Sigmoid colon (tissue), 6 donors: ENCODE measurements at regions not wholly inside any gene's neighbourhood (a gene's known extent, or its start where the extent isn't known, plus 50 kb on each side); places are given as distances from the start of the nearest gene placed in this dataset.

ENCODE experiments used
- DNase-seq: peaks from one replicate; pipeline ENCODE4 v3.0.0-alpha.2; 2019
- H3K27ac ChIP-seq, 4 donors: fragments of 200-600 bp; sonication (generic); one replicate each; pipeline ENCODE4 v1.5.1; 2016 to 2019; ENCODE audit warnings: mild to moderate bottlenecking in 1 of 4
- H3K27me3 ChIP-seq, 3 donors: fragments of 200-600 bp; sonication (generic); one replicate each; pipeline ENCODE4 v1.5.1; 2019; ENCODE audit warnings: mild to moderate bottlenecking in 1 of 3
- H3K36me3 ChIP-seq, 4 donors: fragments of 200-600 bp; sonication (generic); one replicate each; pipeline ENCODE4 v1.5.1; 2016 to 2019
- H3K4me1 ChIP-seq, 4 donors: fragments of 200-600 bp; sonication (generic); one replicate each; pipeline ENCODE4 v1.5.1; 2017 to 2019
- H3K4me3 ChIP-seq, 4 donors: fragments of 200-600 bp; sonication (generic); one replicate each; pipeline ENCODE4 v1.5.1; 2017 to 2019; ENCODE audit warnings: mild to moderate bottlenecking in 2 of 4, moderate library complexity in 1 of 4
- H3K9me3 ChIP-seq, 4 donors: fragments of 200-600 bp in 3 of 4; sonication (generic) in 3 of 4; one replicate each; pipeline versions ENCODE4 v1.5.1 to v1.6.1; 2013 to 2019
- CTCF ChIP-seq, 4 experiments: fragments of 450-650 bp in 3 of 4; fragments of 200-600 bp in 1 of 4; IDR thresholded peaks; one replicate each; pipeline ENCODE4 v1.5.1; 2016 to 2019; ENCODE audit warnings: antibody characterized with exemption in 4 of 4, mild to moderate bottlenecking in 3 of 4, moderate library complexity in 2 of 4
- EP300 ChIP-seq, 4 donors: sonication (generic); formaldehyde crosslinking; IDR thresholded peaks; one replicate each; pipeline ENCODE4 v1.6.1; 2017; ENCODE audit warnings: antibody characterized with exemption in 4 of 4
- POLR2A ChIP-seq, 2 donors: fragments of 450-650 bp; IDR thresholded peaks; one replicate each; pipeline ENCODE4 v1.6.1; 2016; ENCODE audit warnings: antibody characterized with exemption in 2 of 2, mild to moderate bottlenecking in 2 of 2, moderate library complexity in 2 of 2
- POLR2AphosphoS5 ChIP-seq, 4 donors: sonication (generic); formaldehyde crosslinking; IDR thresholded peaks; one replicate each; pipeline ENCODE4 v1.6.1; 2017; ENCODE audit warnings: antibody characterized with exemption in 4 of 4
- WGBS, 2 donors: extraction: QIAGEN DNeasy Blood & Tissue Kit; methylation state at CpG; one replicate each; pipeline ENCODE4 v1.1.7; 2013; 5-methylcytosine and 5-hydroxymethylcytosine counted together
- intact Hi-C: fragments of 100-400 bp; cut with DNase I; formaldehyde crosslinking; loops from one replicate; pipeline ENCODE4 v1.15.1; 2023
- donor health status: healthy with polysubstance abuse.
- donor health status: healthy.

- Histone ChIP-seq H3K36me3 (no peaks in the 10 kb centered on the region), H3K27me3 (no peaks in the 10 kb centered on the region), H3K4me1 (no peaks in the 10 kb centered on the region), H3K4me3 (no peak overlapping the region), H3K27ac (no peak overlapping the region), H3K9me3 (no peaks in the 10 kb centered on the region)
- no peak for TF ChIP-seq POLR2AphosphoS5 (IDR thresholded peaks at IDR 0.05)
- TF ChIP-seq CTCF (IDR thresholded peaks at IDR 0.05) = no peak
- TF ChIP-seq EP300 (IDR thresholded peaks at IDR 0.05) = no peak
- no peak for TF ChIP-seq POLR2A (IDR thresholded peaks at IDR 0.05)
- WGBS, 2 donors = 36 to 66% methylated on average over 9 of the region's 9 CpGs
- intact Hi-C loops = no loop called here
- DNase-seq = no peak
These were observed 115.2 kb upstream of the CXCL14 start for GRCh38 chr5:135694012-135694411.

GRCh38 chr5:135693371-135693955 is 114.7 kb upstream of the CXCL14 start:
- intact Hi-C loops = no loop called here
- WGBS, 2 donors = 95% methylated on average over 8 of the region's 8 CpGs
- DNase-seq = no peak

GRCh38 chr5:135691044-135691443 is 112.3 kb upstream of the CXCL14 start:
- WGBS, 2 donors = 35 to 63% methylated on average over 6 of the region's 6 CpGs
- Histone ChIP-seq H3K36me3 (no peaks in the 10 kb centered on the region), H3K9me3 (no peaks in the 10 kb centered on the region), H3K4me1 (no peaks in the 10 kb centered on the region), H3K4me3 (no peak overlapping the region), H3K27me3 (no peaks in the 10 kb centered on the region), H3K27ac (no peak overlapping the region)
- DNase-seq = no peak
- intact Hi-C loops = no loop called here
- TF ChIP-seq CTCF (IDR thresholded peaks at IDR 0.05) = no peak

More at GRCh38 chr5:135693371-135693955, 114.7 kb upstream of the CXCL14 start:
- no peaks in the 10 kb centered on the region for H3K9me3 ChIP-seq
- H3K36me3 ChIP-seq = no peaks in the 10 kb centered on the region
- no peaks in the 10 kb centered on the region for H3K27me3 ChIP-seq
- H3K4me3 ChIP-seq = no peak overlapping the region
- no peak overlapping the region for H3K27ac ChIP-seq
- TF ChIP-seq EP300 (IDR thresholded peaks at IDR 0.05) = no peak
- H3K4me1 ChIP-seq = no peaks in the 10 kb centered on the region

GRCh38 chr5:135690466-135690865 is 111.7 kb upstream of the CXCL14 start:
- no peak overlapping the region for H3K4me3 ChIP-seq
- DNase-seq = no peak
- 89 to 91% methylated on average over 2 of the region's 2 CpGs for WGBS, 2 donors
- H3K27me3 ChIP-seq = no peaks in the 10 kb centered on the region
- H3K27ac ChIP-seq = no peak overlapping the region
- H3K9me3 ChIP-seq = no peaks in the 10 kb centered on the region
- H3K36me3 ChIP-seq = no peaks in the 10 kb centered on the region
- no peaks in the 10 kb centered on the region for H3K4me1 ChIP-seq
- intact Hi-C loops = no loop called here
- no peak for TF ChIP-seq POLR2AphosphoS5 (IDR thresholded peaks at IDR 0.05)
- TF ChIP-seq CTCF (IDR thresholded peaks at IDR 0.05) = no peak
- no peak for TF ChIP-seq POLR2A (IDR thresholded peaks at IDR 0.05)
- no peak for TF ChIP-seq EP300 (IDR thresholded peaks at IDR 0.05)

- WGBS, 2 donors = 75 to 89% methylated on average over 4 of the region's 4 CpGs
- intact Hi-C loops = no loop called here
- Histone ChIP-seq H3K27me3 (no peaks in the 10 kb centered on the region), H3K9me3 (no peaks in the 10 kb centered on the region), H3K4me1 (no peaks in the 10 kb centered on the region), H3K27ac (no peak overlapping the region), H3K36me3 (no peaks in the 10 kb centered on the region), H3K4me3 (no peak overlapping the region)
- no peak for DNase-seq
- no peak for TF ChIP-seq POLR2AphosphoS5 (IDR thresholded peaks at IDR 0.05)
These were observed 110.7 kb upstream of the CXCL14 start for GRCh38 chr5:135689506-135689905.

GRCh38 chr5:135688385-135688784 is 109.6 kb upstream of the CXCL14 start:
- H3K36me3 ChIP-seq = no peaks in the 10 kb centered on the region
- no peak overlapping the region for H3K4me3 ChIP-seq
- no peaks in the 10 kb centered on the region for H3K9me3 ChIP-seq
- 84 to 88% methylated on average over 2 of the region's 2 CpGs for WGBS, 2 donors
- TF ChIP-seq CTCF (IDR thresholded peaks at IDR 0.05) (no peak), EP300 (IDR thresholded peaks at IDR 0.05) (no peak), POLR2AphosphoS5 (IDR thresholded peaks at IDR 0.05) (no peak), POLR2A (IDR thresholded peaks at IDR 0.05) (no peak)
- no peaks in the 10 kb centered on the region for H3K27me3 ChIP-seq
- DNase-seq = no peak
- H3K4me1 ChIP-seq = no peaks in the 10 kb centered on the region
- no peak overlapping the region for H3K27ac ChIP-seq
- intact Hi-C loops = no loop called here
